ENCODE measurements at regions not wholly inside any gene's neighbourhood (a gene's known extent, or its start where the extent isn't known, plus 50 kb on each side); places are given as distances from the start of the nearest gene placed in this dataset.

GRCh38 chr17:83180996-83181481 is 101.6 kb downstream of the METRNL start:
- TF ChIP-seq CTCF (IDR thresholded peaks at IDR 0.05; ENCODE audit: low read length) (no peak), EZH2 (IDR thresholded peaks at IDR 0.05; ENCODE audit: borderline replicate concordance, low read length) (no peak)

Data from OCI-LY1 (cell line).